Left lung (tissue), 4 donors: ENCODE measurements at regions not wholly inside any gene's neighbourhood (a gene's known extent, or its start where the extent isn't known, plus 50 kb on each side); places are given as distances from the start of the nearest gene placed in this dataset.
"Not testable (repeated sequence)": the region's sequence is repeated elsewhere in the genome, so short reads cannot be mapped to it uniquely, and the experiment has no call there.

Experiments
- ATAC-seq: fragments of 200-7000 bp; cut with Tn5 transposase; one replicate; pipeline ENCODE4 v1.9.1; 2020; ENCODE audit warnings: moderate library complexity
- DNase-seq, 4 donors: peaks; one replicate each; pipeline ENCODE4 v3.0.0-alpha.2; 2013 to 2020
- H3K27ac ChIP-seq, 2 donors: fragments of 200-600 bp; sonication (generic) in 1 of 2; one replicate each; pipeline versions ENCODE4 v1.5.0 to v1.8.0; 2020 to 2021
- H3K27me3 ChIP-seq, 2 donors: fragments of 200-600 bp; sonication (generic) in 1 of 2; one replicate each; pipeline versions ENCODE4 v1.5.0 to v1.8.0; 2020 to 2021
- H3K36me3 ChIP-seq, 2 donors: fragments of 200-600 bp; sonication (generic) in 1 of 2; one replicate each; pipeline versions ENCODE4 v1.5.0 to v1.8.0; 2020 to 2021
- H3K4me1 ChIP-seq, 2 donors: fragments of 200-600 bp; one replicate each; pipeline ENCODE4 v1.8.0; 2021
- H3K4me3 ChIP-seq, 2 donors: fragments of 200-600 bp; sonication (generic) in 1 of 2; one replicate each; pipeline versions ENCODE4 v1.5.0 to v1.8.0; 2020 to 2021; ENCODE audit warnings: mild to moderate bottlenecking in 1 of 2
- H3K9me3 ChIP-seq, 2 donors: fragments of 200-600 bp; sonication (generic) in 1 of 2; one replicate each; pipeline versions ENCODE4 v1.5.0 to v1.8.0; 2020 to 2021
- CTCF ChIP-seq, 2 donors: fragments of 200-600 bp; sonication (generic) in 1 of 2; IDR thresholded peaks; one replicate each; pipeline versions ENCODE4 v1.5.0 to v1.8.0; 2021; ENCODE audit warnings: antibody characterized with exemption in 2 of 2
- intact Hi-C, 2 donors: fragments of 100-400 bp; cut with DNase I; formaldehyde crosslinking; loops; one replicate each; pipeline versions ENCODE4 v1.11.2 to v1.14.2; 2022
- donor health status: DM: no; HTN: yes; CAD: no.
- donor health status: DM: no; HTN: no; CAD: no.

GRCh38 chr3:31312400-31312799, 220.3 kb upstream of the STT3B start:
- ATAC-seq = no peak

GRCh38 chr3:31314258-31314657, 218.5 kb upstream of the STT3B start:
- H3K4me3 ChIP-seq = no peak overlapping the region
- no peak overlapping the region for H3K27ac ChIP-seq
- H3K4me1 ChIP-seq = no peaks in the 10 kb centered on the region
- intact Hi-C loops = no loop called here
- H3K9me3 ChIP-seq = peaks cover 0 to 6% of the 10 kb centered on the region in 2 donors
- no peaks in the 10 kb centered on the region for H3K36me3 ChIP-seq
- ATAC-seq (no peak), DNase-seq (no peak)
- TF ChIP-seq CTCF (IDR thresholded peaks at IDR 0.05) = no peak
- H3K27me3 ChIP-seq = no peaks in the 10 kb centered on the region

More at GRCh38 chr3:31312400-31312799, 220.3 kb upstream of the STT3B start:
- TF ChIP-seq CTCF (IDR thresholded peaks at IDR 0.05) = no peak
- Histone ChIP-seq H3K36me3 (no peaks in the 10 kb centered on the region), H3K4me1 (no peaks in the 10 kb centered on the region), H3K9me3 (peaks cover 0 to 6% of the 10 kb centered on the region in 2 donors), H3K27ac (no peak overlapping the region), H3K27me3 (no peaks in the 10 kb centered on the region), H3K4me3 (no peak overlapping the region)
- intact Hi-C loops = no loop called here
- no peak for DNase-seq

DNA sequence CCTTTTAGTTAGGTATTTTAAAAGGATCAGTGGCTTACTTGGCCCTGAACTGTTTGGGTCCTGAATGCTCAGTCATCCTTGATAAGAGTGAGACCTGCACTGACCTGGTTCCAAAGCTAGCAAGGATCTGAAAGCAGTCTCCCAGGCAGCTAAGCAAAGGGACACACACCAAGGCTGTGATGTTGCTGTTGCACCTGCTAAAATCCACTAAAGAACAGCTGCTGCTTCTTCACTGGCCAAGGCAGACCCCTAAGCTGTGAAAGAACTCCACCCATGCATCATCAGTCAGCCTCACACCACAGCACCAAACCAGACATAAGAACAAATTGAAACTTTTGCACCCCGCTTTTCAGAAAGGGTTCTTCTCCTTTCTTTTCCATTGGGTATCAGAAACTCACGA, 213.4 kb upstream of the STT3B start:
- ATAC-seq (no peak), DNase-seq (no peak)
- Histone ChIP-seq H3K9me3 (peaks cover 0 to 6% of the 10 kb centered on the region in 2 donors), H3K4me1 (no peaks in the 10 kb centered on the region), H3K4me3 (no peak overlapping the region), H3K27ac (no peak overlapping the region), H3K27me3 (no peaks in the 10 kb centered on the region), H3K36me3 (no peaks in the 10 kb centered on the region)
- no peak for TF ChIP-seq CTCF (IDR thresholded peaks at IDR 0.05)
- intact Hi-C loops = no loop called here

GRCh38 chr3:31321620-31322019, 211.1 kb upstream of the STT3B start:
- peak in 1 of 4 donors; percentile 47 for DNase-seq
- Histone ChIP-seq H3K4me1 (no peaks in the 10 kb centered on the region), H3K27ac (no peak overlapping the region), H3K36me3 (no peaks in the 10 kb centered on the region), H3K4me3 (no peak overlapping the region), H3K27me3 (no peaks in the 10 kb centered on the region), H3K9me3 (no peaks in the 10 kb centered on the region)
- intact Hi-C loops = no loop called here
- no peak for ATAC-seq
- TF ChIP-seq CTCF (IDR thresholded peaks at IDR 0.05) = no peak

DNA sequence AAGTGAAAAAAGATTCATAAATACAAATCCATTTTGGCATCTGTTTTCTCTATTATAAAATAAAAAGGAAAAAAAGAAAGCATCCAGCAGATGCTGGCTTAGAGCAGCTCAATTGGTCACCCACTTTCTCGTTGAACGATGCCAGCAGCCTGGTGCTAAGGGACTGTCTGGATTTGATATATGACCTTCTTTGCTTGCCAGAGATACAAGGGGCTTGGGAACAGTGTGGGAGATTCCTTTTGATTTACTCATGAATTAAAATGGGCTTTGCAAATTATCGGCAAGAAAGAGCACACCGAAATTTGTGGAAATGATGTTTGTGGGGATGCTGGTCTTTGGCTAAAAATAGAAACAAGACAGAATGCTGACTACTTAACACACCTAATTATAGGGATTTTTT, 210.3 kb upstream of the STT3B start:
- no peaks in the 10 kb centered on the region for H3K36me3 ChIP-seq
- H3K27ac ChIP-seq = no peak overlapping the region
- H3K9me3 ChIP-seq = no peaks in the 10 kb centered on the region
- DNase-seq (no peak), ATAC-seq (no peak)
- no peak overlapping the region for H3K4me3 ChIP-seq
- intact Hi-C loops = no loop called here
- TF ChIP-seq CTCF (IDR thresholded peaks at IDR 0.05) = no peak
- no peaks in the 10 kb centered on the region for H3K4me1 ChIP-seq
- no peaks in the 10 kb centered on the region for H3K27me3 ChIP-seq

GRCh38 chr3:31327826-31328357, 204.8 kb upstream of the STT3B start:
- H3K36me3 ChIP-seq, H3K4me3 ChIP-seq, H3K9me3 ChIP-seq, H3K27ac ChIP-seq, H3K27me3 ChIP-seq, intact Hi-C loops, ATAC-seq, H3K4me1 ChIP-seq, DNase-seq: not testable (repeated sequence)
